NB4 (cell line): ENCODE measurements at regions not wholly inside any gene's neighbourhood (a gene's known extent, or its start where the extent isn't known, plus 50 kb on each side); places are given as distances from the start of the nearest gene placed in this dataset.

ENCODE experiments used
- CTCF ChIP-seq: IDR thresholded peaks from one replicate; pipeline ENCODE4 v1.5.1; 2012; ENCODE audit warnings: low read depth, low read length
- MYC ChIP-seq: IDR thresholded peaks from 2 replicates; pipeline ENCODE4 v1.6.1; 2011; ENCODE audit warnings: low read depth, low read length
- POLR2A ChIP-seq: IDR thresholded peaks from 2 replicates; pipeline ENCODE4 v1.6.1; 2011; ENCODE audit warnings: mild to moderate bottlenecking; ENCODE audit not compliant: insufficient read length; ENCODE audit errors: extremely low read depth

DNA sequence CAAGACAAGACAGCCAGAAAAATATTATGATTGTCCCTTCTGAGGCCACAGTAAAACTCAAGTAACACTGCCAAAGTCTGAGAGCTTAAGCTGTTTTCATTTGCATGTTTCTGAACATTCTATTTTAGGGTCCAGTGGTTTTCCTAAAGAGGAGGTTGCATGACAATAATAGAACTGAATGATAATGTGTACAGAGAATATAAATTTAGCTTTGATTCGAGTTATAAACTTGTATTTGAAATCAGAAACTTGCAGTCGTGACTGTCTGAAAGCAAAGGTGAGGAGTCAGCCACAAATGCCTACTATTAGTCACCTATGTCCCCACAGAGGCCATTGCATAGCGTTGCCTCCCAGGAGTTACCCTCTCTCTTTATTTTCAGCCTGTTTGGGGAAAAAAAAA lies 363.1 kb upstream of the ADGRL2 start:
- no peak for TF ChIP-seq CTCF
- TF ChIP-seq POLR2A, result no peak
- TF ChIP-seq MYC, result no peak
